ENCODE measurements at regions not wholly inside any gene's neighbourhood (a gene's known extent, or its start where the extent isn't known, plus 50 kb on each side); places are given as distances from the start of the nearest gene placed in this dataset.

GRCh38 chr13:37366044-37366770 lies 232.4 kb downstream of the POSTN start:
- H4K20me1 ChIP-seq (ENCODE audit: insufficient read depth, low read length) = no peaks in the 10 kb centered on the region
- TF ChIP-seq EZH2 (optimal IDR thresholded peaks at IDR 0.05; ENCODE audit: low read depth, low read length) (no peak), EZH2phosphoT487 (IDR thresholded peaks at IDR 0.05; ENCODE audit: low read length) (no peak)
- TF ChIP-seq, protein P1, sequence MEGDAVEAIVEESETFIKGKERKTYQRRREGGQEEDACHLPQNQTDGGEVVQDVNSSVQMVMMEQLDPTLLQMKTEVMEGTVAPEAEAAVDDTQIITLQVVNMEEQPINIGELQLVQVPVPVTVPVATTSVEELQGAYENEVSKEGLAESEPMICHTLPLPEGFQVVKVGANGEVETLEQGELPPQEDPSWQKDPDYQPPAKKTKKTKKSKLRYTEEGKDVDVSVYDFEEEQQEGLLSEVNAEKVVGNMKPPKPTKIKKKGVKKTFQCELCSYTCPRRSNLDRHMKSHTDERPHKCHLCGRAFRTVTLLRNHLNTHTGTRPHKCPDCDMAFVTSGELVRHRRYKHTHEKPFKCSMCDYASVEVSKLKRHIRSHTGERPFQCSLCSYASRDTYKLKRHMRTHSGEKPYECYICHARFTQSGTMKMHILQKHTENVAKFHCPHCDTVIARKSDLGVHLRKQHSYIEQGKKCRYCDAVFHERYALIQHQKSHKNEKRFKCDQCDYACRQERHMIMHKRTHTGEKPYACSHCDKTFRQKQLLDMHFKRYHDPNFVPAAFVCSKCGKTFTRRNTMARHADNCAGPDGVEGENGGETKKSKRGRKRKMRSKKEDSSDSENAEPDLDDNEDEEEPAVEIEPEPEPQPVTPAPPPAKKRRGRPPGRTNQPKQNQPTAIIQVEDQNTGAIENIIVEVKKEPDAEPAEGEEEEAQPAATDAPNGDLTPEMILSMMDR (IDR thresholded peaks at IDR 0.05; ENCODE audit: low read length) = no peak
- no peaks in the 10 kb centered on the region for H3K9me3 ChIP-seq (replicated peaks; ENCODE audit: insufficient read depth, low read length)
- no peaks in the 10 kb centered on the region for H3K27me3 ChIP-seq (replicated peaks; ENCODE audit: insufficient read depth, low read length)
- H3K4me1 ChIP-seq (ENCODE audit: low read length) = no peaks in the 10 kb centered on the region
- no peak overlapping the region for H3K27ac ChIP-seq (ENCODE audit: low read length)
- no peaks in the 10 kb centered on the region for H3K79me2 ChIP-seq (ENCODE audit: low read length)
- no peaks in the 10 kb centered on the region for H3F3A ChIP-seq (ENCODE audit: insufficient read depth, low read length)
- no peak overlapping the region for H3K4me2 ChIP-seq (ENCODE audit: low read depth, low read length)
- H3K4me3 ChIP-seq (ENCODE audit: low read length) = no peak overlapping the region
- no peaks in the 10 kb centered on the region for H3K36me3 ChIP-seq (replicated peaks; ENCODE audit: insufficient read depth, low read length)
- no peaks in the 10 kb centered on the region for H3K9me2 ChIP-seq (replicated peaks; ENCODE audit: insufficient read depth, low read length)
- DNase-seq = no peak
- no peak overlapping the region for H2AFZ ChIP-seq (ENCODE audit: low read length)
- no peak overlapping the region for H3K9ac ChIP-seq (ENCODE audit: low read length)

- H3F3A ChIP-seq (ENCODE audit: insufficient read depth, low read length) = no peaks in the 10 kb centered on the region
- H3K79me2 ChIP-seq (ENCODE audit: low read length) = no peaks in the 10 kb centered on the region
- no peaks in the 10 kb centered on the region for H3K4me1 ChIP-seq (ENCODE audit: low read length)
- no peak overlapping the region for H3K4me2 ChIP-seq (ENCODE audit: low read depth, low read length)
- no peaks in the 10 kb centered on the region for H3K36me3 ChIP-seq (replicated peaks; ENCODE audit: insufficient read depth, low read length)
- H3K27me3 ChIP-seq (replicated peaks; ENCODE audit: insufficient read depth, low read length) = no peaks in the 10 kb centered on the region
- H3K9me2 ChIP-seq (replicated peaks; ENCODE audit: insufficient read depth, low read length) = no peaks in the 10 kb centered on the region
- H3K4me3 ChIP-seq (ENCODE audit: low read length) = no peak overlapping the region
- H3K9ac ChIP-seq (ENCODE audit: low read length) = no peak overlapping the region
- H3K9me3 ChIP-seq (replicated peaks; ENCODE audit: insufficient read depth, low read length) = no peaks in the 10 kb centered on the region
- H4K20me1 ChIP-seq (ENCODE audit: insufficient read depth, low read length) = no peaks in the 10 kb centered on the region
- DNase-seq = no peak
- TF ChIP-seq EZH2phosphoT487 (IDR thresholded peaks at IDR 0.05; ENCODE audit: low read length) = no peak
- TF ChIP-seq EZH2 (optimal IDR thresholded peaks at IDR 0.05; ENCODE audit: low read depth, low read length) = no peak
- TF ChIP-seq, protein P1 (IDR thresholded peaks at IDR 0.05; ENCODE audit: low read length) = no peak
- H3K27ac ChIP-seq (ENCODE audit: low read length) = no peak overlapping the region
- no peak overlapping the region for H2AFZ ChIP-seq (ENCODE audit: low read length)
Measured at GRCh38 chr13:37365496-37365895, 233.1 kb downstream of the POSTN start.

DNA sequence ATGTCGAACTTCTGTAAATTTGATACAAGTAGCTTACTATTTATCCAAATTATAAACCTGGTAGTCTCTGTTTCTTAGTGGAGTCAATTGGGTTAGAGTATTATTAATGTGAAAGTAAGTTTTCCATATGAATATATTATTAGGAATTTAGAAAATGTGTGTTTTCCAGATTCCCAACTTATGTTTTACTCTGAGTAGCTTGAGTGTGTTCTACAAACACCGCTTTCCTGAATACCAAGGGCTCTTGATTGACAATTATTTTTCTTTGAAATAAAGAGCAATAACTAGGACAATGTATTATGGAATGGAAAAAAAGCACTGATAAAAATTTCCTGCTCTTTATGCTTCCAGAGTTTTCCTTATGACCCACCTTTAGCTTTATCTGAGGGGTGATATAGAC lies 233.6 kb downstream of the POSTN start:
- Histone ChIP-seq H3K79me2 (ENCODE audit: low read length) (no peaks in the 10 kb centered on the region), H3K4me2 (ENCODE audit: low read depth, low read length) (no peak overlapping the region)

More for the DNA sequence above, 233.6 kb downstream of the POSTN start:
- Histone ChIP-seq H3K27ac (ENCODE audit: low read length) (no peak overlapping the region), H3K9ac (ENCODE audit: low read length) (no peak overlapping the region), H3K9me2 (replicated peaks; ENCODE audit: insufficient read depth, low read length) (no peaks in the 10 kb centered on the region), H4K20me1 (ENCODE audit: insufficient read depth, low read length) (no peaks in the 10 kb centered on the region), H3K9me3 (replicated peaks; ENCODE audit: insufficient read depth, low read length) (no peaks in the 10 kb centered on the region), H3K36me3 (replicated peaks; ENCODE audit: insufficient read depth, low read length) (no peaks in the 10 kb centered on the region), H3K27me3 (replicated peaks; ENCODE audit: insufficient read depth, low read length) (no peaks in the 10 kb centered on the region), H3F3A (ENCODE audit: insufficient read depth, low read length) (no peaks in the 10 kb centered on the region), H2AFZ (ENCODE audit: low read length) (no peak overlapping the region), H3K4me1 (ENCODE audit: low read length) (no peaks in the 10 kb centered on the region), H3K4me3 (ENCODE audit: low read length) (no peak overlapping the region)
- no peak for DNase-seq
- TF ChIP-seq EZH2 (optimal IDR thresholded peaks at IDR 0.05; ENCODE audit: low read depth, low read length) (no peak), EZH2phosphoT487 (IDR thresholded peaks at IDR 0.05; ENCODE audit: low read length) (no peak)
- TF ChIP-seq, protein P1 (IDR thresholded peaks at IDR 0.05; ENCODE audit: low read length) = no peak
